Lower lobe of right lung (tissue), 2 donors: ENCODE measurements at regions not wholly inside any gene's neighbourhood (a gene's known extent, or its start where the extent isn't known, plus 50 kb on each side); places are given as distances from the start of the nearest gene placed in this dataset.

ENCODE experiments used
- ATAC-seq, 2 donors: fragments of 200-7000 bp; cut with Tn5 transposase; one replicate each; pipeline ENCODE4 v1.9.1; 2020 to 2022; ENCODE audit warnings: mild to moderate bottlenecking in 2 of 2, moderate library complexity in 2 of 2
- DNase-seq: peaks from one replicate; pipeline ENCODE4 v3.0.0-alpha.2; 2020
- H3K27ac ChIP-seq: fragments of 200-600 bp; one replicate; pipeline ENCODE4 v1.8.0; 2022
- H3K27me3 ChIP-seq: fragments of 200-600 bp; one replicate; pipeline ENCODE4 v1.8.0; 2022; ENCODE audit warnings: low read depth
- H3K36me3 ChIP-seq: fragments of 200-600 bp; one replicate; pipeline ENCODE4 v1.8.0; 2022; ENCODE audit warnings: mild to moderate bottlenecking
- H3K4me1 ChIP-seq: fragments of 200-600 bp; one replicate; pipeline ENCODE4 v1.8.0; 2022
- H3K4me3 ChIP-seq: fragments of 200-600 bp; one replicate; pipeline ENCODE4 v1.8.0; 2022; ENCODE audit warnings: mild to moderate bottlenecking
- H3K9me3 ChIP-seq: fragments of 200-600 bp; one replicate; pipeline ENCODE4 v1.8.0; 2022
- intact Hi-C: fragments of 100-400 bp; cut with DNase I; formaldehyde crosslinking; loops from one replicate; pipeline ENCODE4 v1.11.0; 2022
- TF ChIP-seq, protein P1 (sequence below): fragments of 200-600 bp; IDR thresholded peaks from one replicate; pipeline ENCODE4 v1.8.0; 2022; ENCODE audit warnings: antibody characterized with exemption, mild to moderate bottlenecking
- donor health status: DM: no; HTN: yes; CAD: no; lungs with severe emphysema.

DNA sequence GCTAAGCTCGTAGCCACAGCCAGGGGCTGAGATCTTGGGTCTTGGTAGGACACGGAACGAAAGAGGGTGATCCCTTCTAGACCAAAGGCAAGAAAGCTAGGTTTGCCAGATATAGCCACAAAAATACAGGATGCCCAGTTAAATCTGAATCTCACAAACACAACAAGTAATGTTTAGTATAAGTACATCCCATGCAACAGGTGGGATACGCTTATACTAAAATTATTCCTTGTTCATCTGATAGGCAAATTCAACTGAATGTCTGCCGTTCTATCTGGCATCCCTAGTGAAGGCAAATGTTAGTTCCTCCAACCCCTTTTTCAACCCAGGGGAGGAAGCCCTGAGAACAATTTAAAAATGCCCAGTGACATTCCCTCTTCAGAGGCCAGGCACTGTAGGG, 131.1 kb upstream of the MGMT start:
- Histone ChIP-seq H3K36me3 (no peaks in the 10 kb centered on the region), H3K27me3 (peaks cover 17% of the 10 kb centered on the region), H3K9me3 (no peaks in the 10 kb centered on the region), H3K4me1 (no peaks in the 10 kb centered on the region), H3K27ac (no peak overlapping the region), H3K4me3 (no peak overlapping the region)
- TF ChIP-seq, protein P1, sequence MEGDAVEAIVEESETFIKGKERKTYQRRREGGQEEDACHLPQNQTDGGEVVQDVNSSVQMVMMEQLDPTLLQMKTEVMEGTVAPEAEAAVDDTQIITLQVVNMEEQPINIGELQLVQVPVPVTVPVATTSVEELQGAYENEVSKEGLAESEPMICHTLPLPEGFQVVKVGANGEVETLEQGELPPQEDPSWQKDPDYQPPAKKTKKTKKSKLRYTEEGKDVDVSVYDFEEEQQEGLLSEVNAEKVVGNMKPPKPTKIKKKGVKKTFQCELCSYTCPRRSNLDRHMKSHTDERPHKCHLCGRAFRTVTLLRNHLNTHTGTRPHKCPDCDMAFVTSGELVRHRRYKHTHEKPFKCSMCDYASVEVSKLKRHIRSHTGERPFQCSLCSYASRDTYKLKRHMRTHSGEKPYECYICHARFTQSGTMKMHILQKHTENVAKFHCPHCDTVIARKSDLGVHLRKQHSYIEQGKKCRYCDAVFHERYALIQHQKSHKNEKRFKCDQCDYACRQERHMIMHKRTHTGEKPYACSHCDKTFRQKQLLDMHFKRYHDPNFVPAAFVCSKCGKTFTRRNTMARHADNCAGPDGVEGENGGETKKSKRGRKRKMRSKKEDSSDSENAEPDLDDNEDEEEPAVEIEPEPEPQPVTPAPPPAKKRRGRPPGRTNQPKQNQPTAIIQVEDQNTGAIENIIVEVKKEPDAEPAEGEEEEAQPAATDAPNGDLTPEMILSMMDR = no peak
- no peak for ATAC-seq
- DNase-seq = no peak
- intact Hi-C loops = no loop called here

GRCh38 chr10:129339191-129339590, 127.8 kb upstream of the MGMT start:
- TF ChIP-seq, protein P1 = no peak
- ATAC-seq = no peak
- no peak for DNase-seq
- no peaks in the 10 kb centered on the region for H3K9me3 ChIP-seq
- intact Hi-C loops = no loop called here
- H3K4me3 ChIP-seq = no peak overlapping the region
- H3K27ac ChIP-seq = no peak overlapping the region
- peaks cover 5% of the 10 kb centered on the region for H3K27me3 ChIP-seq
- no peaks in the 10 kb centered on the region for H3K4me1 ChIP-seq
- no peaks in the 10 kb centered on the region for H3K36me3 ChIP-seq

DNA sequence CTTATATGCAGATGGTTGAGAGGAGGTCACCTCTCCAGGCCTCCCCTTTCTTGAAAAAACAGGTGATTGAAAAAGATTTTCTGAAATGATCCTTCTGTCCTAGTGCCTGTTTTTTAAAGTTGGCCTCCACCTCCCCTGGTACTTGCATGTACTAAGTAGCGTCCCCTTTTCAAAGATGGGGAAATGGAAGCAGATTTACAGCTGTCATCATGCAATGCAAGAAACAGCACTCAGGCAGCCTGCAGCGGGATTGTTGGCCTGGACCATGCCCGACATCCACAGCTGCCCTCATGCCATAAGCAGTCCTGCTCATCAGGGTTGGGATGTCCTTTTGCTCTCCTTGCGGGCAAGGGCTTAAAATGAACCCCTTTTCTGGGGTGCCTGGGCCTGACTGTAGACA, 127.2 kb upstream of the MGMT start:
- DNase-seq (no peak), ATAC-seq (no peak)
- Histone ChIP-seq H3K36me3 (no peaks in the 10 kb centered on the region), H3K27ac (no peak overlapping the region), H3K4me1 (no peaks in the 10 kb centered on the region), H3K9me3 (no peaks in the 10 kb centered on the region), H3K4me3 (no peak overlapping the region), H3K27me3 (no peaks in the 10 kb centered on the region)
- TF ChIP-seq, protein P1 = no peak
- intact Hi-C loops = no loop called here

GRCh38 chr10:129341087-129341486, 126.0 kb upstream of the MGMT start:
- intact Hi-C loops = no loop called here
- TF ChIP-seq, protein P1 = no peak
- Histone ChIP-seq H3K27me3 (no peaks in the 10 kb centered on the region), H3K4me1 (no peaks in the 10 kb centered on the region), H3K27ac (no peak overlapping the region), H3K9me3 (no peaks in the 10 kb centered on the region), H3K4me3 (no peak overlapping the region), H3K36me3 (no peaks in the 10 kb centered on the region)
- no peak for DNase-seq
- no peak for ATAC-seq

GRCh38 chr10:129342385-129342784, 124.7 kb upstream of the MGMT start:
- H3K9me3 ChIP-seq = no peaks in the 10 kb centered on the region
- H3K4me3 ChIP-seq = no peak overlapping the region
- no peaks in the 10 kb centered on the region for H3K36me3 ChIP-seq
- DNase-seq = no peak
- no peaks in the 10 kb centered on the region for H3K4me1 ChIP-seq
- TF ChIP-seq, protein P1 = no peak
- ATAC-seq = no peak
- H3K27ac ChIP-seq = no peak overlapping the region
- H3K27me3 ChIP-seq = no peaks in the 10 kb centered on the region
- intact Hi-C loops = no loop called here

- Histone ChIP-seq H3K27ac (no peak overlapping the region), H3K9me3 (no peaks in the 10 kb centered on the region), H3K36me3 (no peaks in the 10 kb centered on the region), H3K4me3 (no peak overlapping the region), H3K4me1 (no peaks in the 10 kb centered on the region), H3K27me3 (no peaks in the 10 kb centered on the region)
- TF ChIP-seq, protein P1 = no peak
- no peak for DNase-seq
- no peak for ATAC-seq
- intact Hi-C loops = no loop called here
These were observed 123.9 kb upstream of the MGMT start for GRCh38 chr10:129343141-129343540.
